Endometrial microvascular endothelial cells (primary cell): ENCODE measurements at regions not wholly inside any gene's neighbourhood (a gene's known extent, or its start where the extent isn't known, plus 50 kb on each side); places are given as distances from the start of the nearest gene placed in this dataset.
"Not testable (repeated sequence)": the region's sequence is repeated elsewhere in the genome, so short reads cannot be mapped to it uniquely, and the experiment has no call there.

Experiments
- in situ Hi-C: cut with HindIII; loops from 2 replicates; pipeline ENCODE4 v1.10.0; 2017; ENCODE audit warnings: low sequenced_read_pairs, low pct_unique_long_range_greater_than_20kb; ENCODE audit errors: inconsistent ontology term

- in situ Hi-C loops = no loop called here
Measured at GRCh38 chr20:53769041-53769440, 175.4 kb upstream of the ZNF217 start.

- in situ Hi-C loops = no loop called here
Measured at GRCh38 chr20:53768329-53768728, 174.7 kb upstream of the ZNF217 start.

- in situ Hi-C loops = no loop called here
Measured at GRCh38 chr20:53767206-53767930, 173.7 kb upstream of the ZNF217 start.

GRCh38 chr20:53764415-53764800, 170.8 kb upstream of the ZNF217 start:
- in situ Hi-C loops = no loop called here

GRCh38 chr20:53763707-53764414, 170.2 kb upstream of the ZNF217 start:
- in situ Hi-C loops = no loop called here

GRCh38 chr20:53762423-53762798, 168.8 kb upstream of the ZNF217 start:
- in situ Hi-C loops = not testable (repeated sequence)

- in situ Hi-C loops = no loop called here
Measured at GRCh38 chr20:53760025-53760441, 166.4 kb upstream of the ZNF217 start.

GRCh38 chr20:53757472-53757913, 163.9 kb upstream of the ZNF217 start:
- in situ Hi-C loops = no loop called here

- in situ Hi-C loops = no loop called here
Measured at GRCh38 chr20:53755733-53756531, 162.3 kb upstream of the ZNF217 start.

GRCh38 chr20:53753880-53754459, 160.3 kb upstream of the ZNF217 start:
- in situ Hi-C loops = no loop called here

GRCh38 chr20:53752971-53753879, 159.6 kb upstream of the ZNF217 start:
- in situ Hi-C loops = no loop called here

- in situ Hi-C loops = no loop called here
Measured at GRCh38 chr20:53752583-53752970, 158.9 kb upstream of the ZNF217 start.

GRCh38 chr20:53751620-53752318, 158.1 kb upstream of the ZNF217 start:
- in situ Hi-C loops = no loop called here

GRCh38 chr20:53750827-53751619, 157.4 kb upstream of the ZNF217 start:
- in situ Hi-C loops = no loop called here

GRCh38 chr20:53749499-53749898, 155.9 kb upstream of the ZNF217 start:
- in situ Hi-C loops = no loop called here

- in situ Hi-C loops = no loop called here
Measured at GRCh38 chr20:53748821-53749421, 155.3 kb upstream of the ZNF217 start.

- in situ Hi-C loops = no loop called here
Measured at GRCh38 chr20:53748176-53748575, 154.5 kb upstream of the ZNF217 start.
